Ovary (tissue), 7 donors: ENCODE measurements at regions not wholly inside any gene's neighbourhood (a gene's known extent, or its start where the extent isn't known, plus 50 kb on each side); places are given as distances from the start of the nearest gene placed in this dataset.

Experiments used
- DNase-seq, 5 donors: peaks; one replicate each; pipeline ENCODE4 v3.0.0-alpha.2; 2019 to 2020
- H3K27ac ChIP-seq, 2 donors: fragments of 200-600 bp; one replicate each; pipeline versions ENCODE4 v1.5.1 to v1.8.0; 2019 to 2022
- H3K27me3 ChIP-seq: fragments of 200-600 bp; one replicate; pipeline ENCODE4 v1.8.0; 2022
- H3K36me3 ChIP-seq: fragments of 200-600 bp; sonication (generic); one replicate; pipeline ENCODE4 v1.5.1; 2019
- H3K4me1 ChIP-seq: one replicate; pipeline ENCODE4 v1.8.1; 2013; ENCODE audit warnings: mild to moderate bottlenecking, moderate library complexity; ENCODE audit not compliant: insufficient read depth
- H3K4me3 ChIP-seq: fragments of 200-600 bp; sonication (generic); one replicate; pipeline ENCODE4 v1.5.1; 2017
- H3K9me3 ChIP-seq, 2 donors: fragments of 200-600 bp in 1 of 2; sonication (generic) in 1 of 2; one replicate each; pipeline versions ENCODE4 v1.5.1 to v1.8.1; 2013 to 2019; ENCODE audit warnings: mild to moderate bottlenecking in 1 of 2, moderate library complexity in 1 of 2
- CTCF ChIP-seq, 3 donors: fragments of 450-650 bp in 2 of 3; fragments of 200-600 bp in 1 of 3; IDR thresholded peaks; one replicate each; pipeline versions ENCODE4 v1.5.1 to v1.8.0; 2016 to 2022; ENCODE audit warnings: antibody characterized with exemption in 3 of 3, mild to moderate bottlenecking in 1 of 3
- EP300 ChIP-seq: sonication (generic); formaldehyde crosslinking; IDR thresholded peaks from one replicate; pipeline ENCODE4 v1.6.1; 2017; ENCODE audit warnings: antibody characterized with exemption
- POLR2A ChIP-seq: fragments of 450-650 bp; IDR thresholded peaks from one replicate; pipeline ENCODE4 v1.6.1; 2017; ENCODE audit warnings: antibody characterized with exemption, mild to moderate bottlenecking, moderate library complexity
- WGBS, 3 donors: extraction: QIAGEN DNeasy Blood & Tissue Kit in 1 of 3; methylation state at CpG; one replicate each; pipeline versions ENCODE4 v1.1.5 to v1.1.7; 2013 to 2017; 5-methylcytosine and 5-hydroxymethylcytosine counted together
- intact Hi-C, 4 donors: fragments of 100-400 bp; cut with DNase I; formaldehyde crosslinking; loops; one replicate each; pipeline versions ENCODE4 v1.11.0 to v1.15.1; 2022 to 2023
- donor health status: DM: no; HTN: no; CAD: no; lungs with moderate emphysema.
- donor health status: DM: no; HTN: no; CAD: no.
- donor health status: Bipolar disorder and iron deficiency.
- donor health status: DM: no; HTN: no; CAD: no.
- donor health status: DM: yes; HTN: yes; CAD: no.

GRCh38 chr1:216894494-216894893, 171.3 kb upstream of the ESRRG start:
- 13 to 19% (median 13%) methylated on average over 5 of the region's 5 CpGs for WGBS, 3 donors
- Histone ChIP-seq H3K4me1 (no peaks in the 10 kb centered on the region), H3K36me3 (no peaks in the 10 kb centered on the region), H3K9me3 (no peaks in the 10 kb centered on the region), H3K27ac (no peak overlapping the region), H3K4me3 (no peak overlapping the region), H3K27me3 (no peaks in the 10 kb centered on the region)
- TF ChIP-seq CTCF (IDR thresholded peaks at IDR 0.05) (no peak), POLR2A (no peak), EP300 (no peak)
- no peak for DNase-seq
- intact Hi-C loops: no loop called here

GRCh38 chr1:216892581-216893160, 169.4 kb upstream of the ESRRG start:
- H3K4me1 ChIP-seq: no peaks in the 10 kb centered on the region
- H3K36me3 ChIP-seq: no peaks in the 10 kb centered on the region
- no peak for TF ChIP-seq POLR2A
- TF ChIP-seq EP300: no peak
- no peak for TF ChIP-seq CTCF (IDR thresholded peaks at IDR 0.05)
- WGBS, 3 donors: 87 to 90% (median 88%) methylated on average over 10 of the region's 10 CpGs
- no peak overlapping the region for H3K27ac ChIP-seq
- no peaks in the 10 kb centered on the region for H3K9me3 ChIP-seq
- intact Hi-C loops: no loop called here
- no peak for DNase-seq
- H3K4me3 ChIP-seq: no peak overlapping the region
- no peaks in the 10 kb centered on the region for H3K27me3 ChIP-seq

DNA sequence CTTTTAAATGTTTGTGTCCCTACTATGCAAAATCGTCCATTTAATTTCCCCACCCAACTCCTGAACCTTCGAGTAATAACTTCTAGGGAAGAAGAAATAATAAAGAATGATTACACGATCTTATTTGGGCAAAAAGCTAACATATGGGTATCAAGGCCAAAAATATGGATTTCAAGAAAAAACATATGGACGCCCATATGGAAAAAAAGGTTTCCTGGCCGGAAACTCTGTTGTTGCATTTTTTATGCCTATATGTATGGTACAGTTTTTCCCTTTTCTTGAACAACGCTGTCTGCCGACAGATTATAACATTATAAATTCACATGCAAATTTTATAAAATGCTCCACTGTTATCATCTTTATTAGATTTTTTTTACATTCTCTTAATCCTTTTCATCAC, 167.6 kb upstream of the ESRRG start:
- Histone ChIP-seq H3K27ac (no peak overlapping the region), H3K4me1 (no peaks in the 10 kb centered on the region), H3K9me3 (no peaks in the 10 kb centered on the region), H3K36me3 (no peaks in the 10 kb centered on the region), H3K27me3 (no peaks in the 10 kb centered on the region), H3K4me3 (no peak overlapping the region)
- DNase-seq: no peak
- WGBS, 3 donors: 92 to 94% (median 92%) methylated on average over 7 of the region's 7 CpGs
- TF ChIP-seq POLR2A (no peak), EP300 (no peak)
- intact Hi-C loops: no loop called here

DNA sequence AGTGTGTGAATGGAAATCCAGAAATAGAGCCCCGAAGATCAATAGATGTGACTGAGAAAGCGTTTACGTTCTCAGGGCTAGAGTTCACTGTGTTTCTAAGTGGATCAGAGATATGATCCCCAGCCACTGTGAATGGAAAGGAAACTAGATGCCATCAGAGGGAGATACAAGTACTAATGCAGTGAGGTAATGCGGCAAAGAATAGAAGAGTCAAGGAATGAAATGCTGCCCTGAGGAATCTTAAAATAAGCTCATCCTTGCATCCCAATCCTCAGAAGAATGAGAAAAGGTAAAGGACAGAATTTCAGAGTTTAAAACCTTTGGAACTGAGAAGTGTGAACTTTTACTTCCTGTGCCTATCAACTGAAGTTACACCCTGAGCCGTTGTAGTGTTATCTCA, 165.5 kb upstream of the ESRRG start:
- H3K4me1 ChIP-seq: no peaks in the 10 kb centered on the region
- no peak overlapping the region for H3K27ac ChIP-seq
- no peaks in the 10 kb centered on the region for H3K9me3 ChIP-seq
- no peak overlapping the region for H3K4me3 ChIP-seq
- intact Hi-C loops: no loop called here
- no peak for DNase-seq
- TF ChIP-seq CTCF (IDR thresholded peaks at IDR 0.05) (no peak), EP300 (no peak), POLR2A (no peak)
- no peaks in the 10 kb centered on the region for H3K36me3 ChIP-seq
- H3K27me3 ChIP-seq: no peaks in the 10 kb centered on the region
- 60 to 75% (median 65%) methylated on average over 5 of the region's 5 CpGs for WGBS, 3 donors

GRCh38 chr1:216887032-216887431, 163.8 kb upstream of the ESRRG start:
- WGBS, 3 donors: 72 to 84% (median 76%) methylated on average over 4 of the region's 4 CpGs
- H3K9me3 ChIP-seq: no peaks in the 10 kb centered on the region
- intact Hi-C loops: no loop called here
- no peak for DNase-seq
- H3K27ac ChIP-seq: no peak overlapping the region
- H3K36me3 ChIP-seq: no peaks in the 10 kb centered on the region
- no peaks in the 10 kb centered on the region for H3K27me3 ChIP-seq
- no peak overlapping the region for H3K4me3 ChIP-seq
- TF ChIP-seq CTCF (IDR thresholded peaks at IDR 0.05) (no peak), POLR2A (no peak), EP300 (no peak)
- H3K4me1 ChIP-seq: no peaks in the 10 kb centered on the region
